ENCODE measurements at regions not wholly inside any gene's neighbourhood (a gene's known extent, or its start where the extent isn't known, plus 50 kb on each side); places are given as distances from the start of the nearest gene placed in this dataset.

GRCh38 chr5:38607396-38607795, 51.0 kb upstream of the LIFR start:
- H3K36me3 ChIP-seq (ENCODE audit: insufficient read depth, low read length): no peaks in the 10 kb centered on the region
- H3K27ac Mint-ChIP-seq: no peak overlapping the region
- H3K4me3 ChIP-seq (ENCODE audit: low read length): no peak overlapping the region
- no peak overlapping the region for H3K27ac ChIP-seq (ENCODE audit: low read depth, low read length)
- ChIA-PET POLR2A (no interaction called here), CTCF (no interaction called here)
- H3K4me1 ChIP-seq (ENCODE audit: insufficient read depth, low read length): no peaks in the 10 kb centered on the region
- H3K27me3 Mint-ChIP-seq: peaks cover 7 to 16% of the 10 kb centered on the region in 2 donors
- H3K9me3 ChIP-seq (ENCODE audit: low read length): no peaks in the 10 kb centered on the region
- no peaks in the 10 kb centered on the region for H3K36me3 Mint-ChIP-seq
- no peak overlapping the region for H3K4me3 Mint-ChIP-seq
- H3K27me3 ChIP-seq (ENCODE audit: insufficient read depth, low read length, poor library complexity, severe bottlenecking): no peaks in the 10 kb centered on the region
- H3K9me3 Mint-ChIP-seq: no peaks in the 10 kb centered on the region
- DNase-seq: no peak
- no peaks in the 10 kb centered on the region for H3K4me1 Mint-ChIP-seq

- H3K9me3 ChIP-seq (ENCODE audit: low read length): no peaks in the 10 kb centered on the region
- H3K4me3 ChIP-seq (ENCODE audit: low read length): no peak overlapping the region
- H3K27me3 ChIP-seq (ENCODE audit: insufficient read depth, low read length, poor library complexity, severe bottlenecking): no peaks in the 10 kb centered on the region
- Mint-ChIP-seq H3K27ac (no peak overlapping the region), H3K27me3 (peaks cover 8 to 16% of the 10 kb centered on the region in 2 donors), H3K9me3 (no peaks in the 10 kb centered on the region), H3K4me1 (no peaks in the 10 kb centered on the region), H3K36me3 (no peaks in the 10 kb centered on the region), H3K4me3 (no peak overlapping the region)
- H3K27ac ChIP-seq (ENCODE audit: low read depth, low read length): no peak overlapping the region
- H3K36me3 ChIP-seq (ENCODE audit: insufficient read depth, low read length): no peaks in the 10 kb centered on the region
- no peaks in the 10 kb centered on the region for H3K4me1 ChIP-seq (ENCODE audit: insufficient read depth, low read length)
- CTCF ChIA-PET: no interaction called here
- no peak for DNase-seq
- POLR2A ChIA-PET: no interaction called here
These were observed 51.6 kb upstream of the LIFR start for GRCh38 chr5:38607930-38608564.

DNA sequence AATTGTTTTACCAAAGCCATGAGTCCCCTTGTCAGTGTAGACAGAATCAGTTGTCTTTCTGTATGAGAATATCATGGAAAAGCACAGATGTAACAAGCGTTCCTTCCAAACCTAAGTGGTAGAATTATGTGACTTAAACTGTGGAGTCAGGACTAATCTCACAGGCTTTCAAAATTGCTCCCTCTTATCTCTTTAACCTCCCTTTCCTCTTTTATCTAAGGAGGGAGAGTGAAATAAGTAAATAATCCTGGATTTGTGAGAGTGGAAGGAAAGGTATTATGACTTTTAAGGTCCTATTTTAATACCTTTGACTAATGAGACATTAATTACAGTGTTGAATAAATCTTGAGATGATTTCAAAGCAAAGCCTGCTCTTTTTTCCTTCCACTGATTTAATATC, 52.4 kb upstream of the LIFR start:
- Mint-ChIP-seq H3K27ac (no peak overlapping the region), H3K4me3 (no peak overlapping the region), H3K36me3 (no peaks in the 10 kb centered on the region), H3K9me3 (no peaks in the 10 kb centered on the region), H3K27me3 (peaks cover 7 to 19% of the 10 kb centered on the region in 2 donors), H3K4me1 (no peaks in the 10 kb centered on the region)
- H3K27ac ChIP-seq (ENCODE audit: low read depth, low read length): no peak overlapping the region
- no peak for DNase-seq
- ChIA-PET POLR2A (no interaction called here), CTCF (no interaction called here)
- H3K9me3 ChIP-seq (ENCODE audit: low read length): no peaks in the 10 kb centered on the region
- no peaks in the 10 kb centered on the region for H3K4me1 ChIP-seq (ENCODE audit: insufficient read depth, low read length)
- H3K27me3 ChIP-seq (ENCODE audit: insufficient read depth, low read length, poor library complexity, severe bottlenecking): no peaks in the 10 kb centered on the region
- no peak overlapping the region for H3K4me3 ChIP-seq (ENCODE audit: low read length)
- H3K36me3 ChIP-seq (ENCODE audit: insufficient read depth, low read length): no peaks in the 10 kb centered on the region

- ChIA-PET CTCF (no interaction called here), POLR2A (no interaction called here)
These were observed 56.4 kb upstream of the LIFR start for GRCh38 chr5:38612851-38613250.

DNA sequence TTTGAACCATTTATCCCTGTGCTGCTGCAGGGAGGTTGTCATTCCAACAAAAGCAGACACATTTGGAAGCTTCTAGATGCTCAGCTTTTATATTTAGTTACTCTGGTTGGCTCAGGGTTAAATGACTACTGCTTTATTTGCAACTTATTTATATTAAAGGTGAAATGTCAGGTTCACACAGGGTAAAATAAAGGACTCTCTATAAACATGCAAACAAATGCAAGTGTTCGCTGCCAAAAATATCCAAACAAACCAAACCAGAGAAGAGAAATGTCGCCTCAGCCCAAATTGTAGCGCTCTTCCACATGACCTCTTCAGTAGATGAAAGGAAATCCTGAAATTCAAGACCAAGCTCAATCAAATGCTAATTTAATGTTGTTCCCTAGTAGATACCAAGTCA, 57.0 kb upstream of the LIFR start:
- no peaks in the 10 kb centered on the region for H3K27me3 ChIP-seq (ENCODE audit: insufficient read depth, low read length, poor library complexity, severe bottlenecking)
- Mint-ChIP-seq H3K4me1 (no peaks in the 10 kb centered on the region), H3K9me3 (peaks cover 8 to 14% (median 12%) of the 10 kb centered on the region in 5 donors), H3K4me3 (no peak overlapping the region), H3K27ac (no peak overlapping the region), H3K27me3 (peaks cover 2 to 12% of the 10 kb centered on the region in 2 donors), H3K36me3 (no peaks in the 10 kb centered on the region)
- no peak overlapping the region for H3K4me3 ChIP-seq (ENCODE audit: low read length)
- ChIA-PET CTCF (no interaction called here), POLR2A (no interaction called here)
- no peak overlapping the region for H3K27ac ChIP-seq (ENCODE audit: low read depth, low read length)
- DNase-seq: no peak
- no peaks in the 10 kb centered on the region for H3K4me1 ChIP-seq (ENCODE audit: insufficient read depth, low read length)
- no peaks in the 10 kb centered on the region for H3K9me3 ChIP-seq (ENCODE audit: low read length)
- no peaks in the 10 kb centered on the region for H3K36me3 ChIP-seq (ENCODE audit: insufficient read depth, low read length)

More at GRCh38 chr5:38612851-38613250, 56.4 kb upstream of the LIFR start:
- no peak for DNase-seq
- H3K27me3 ChIP-seq (ENCODE audit: insufficient read depth, low read length, poor library complexity, severe bottlenecking): no peaks in the 10 kb centered on the region
- Mint-ChIP-seq H3K4me3 (no peak overlapping the region), H3K9me3 (peaks cover 1 to 7% (median 5%) of the 10 kb centered on the region in 5 donors), H3K36me3 (no peaks in the 10 kb centered on the region), H3K27ac (no peak overlapping the region), H3K27me3 (peaks cover 2 to 12% of the 10 kb centered on the region in 2 donors), H3K4me1 (no peaks in the 10 kb centered on the region)
- H3K27ac ChIP-seq (ENCODE audit: low read depth, low read length): no peak overlapping the region
- H3K9me3 ChIP-seq (ENCODE audit: low read length): no peaks in the 10 kb centered on the region
- no peak overlapping the region for H3K4me3 ChIP-seq (ENCODE audit: low read length)
- H3K36me3 ChIP-seq (ENCODE audit: insufficient read depth, low read length): no peaks in the 10 kb centered on the region
- no peaks in the 10 kb centered on the region for H3K4me1 ChIP-seq (ENCODE audit: insufficient read depth, low read length)

GRCh38 chr5:38613992-38614836, 57.8 kb upstream of the LIFR start:
- H3K4me3 ChIP-seq (ENCODE audit: low read length): no peak overlapping the region
- no peak overlapping the region for H3K27ac Mint-ChIP-seq
- no peaks in the 10 kb centered on the region for H3K4me1 ChIP-seq (ENCODE audit: insufficient read depth, low read length)
- H3K36me3 Mint-ChIP-seq: no peaks in the 10 kb centered on the region
- H3K36me3 ChIP-seq (ENCODE audit: insufficient read depth, low read length): no peaks in the 10 kb centered on the region
- no peak overlapping the region for H3K4me3 Mint-ChIP-seq
- DNase-seq: no peak
- peaks cover 14 to 20% (median 15%) of the 10 kb centered on the region in 5 donors for H3K9me3 Mint-ChIP-seq
- H3K27me3 ChIP-seq (ENCODE audit: insufficient read depth, low read length, poor library complexity, severe bottlenecking): no peaks in the 10 kb centered on the region
- no peaks in the 10 kb centered on the region for H3K9me3 ChIP-seq (ENCODE audit: low read length)
- no peaks in the 10 kb centered on the region for H3K4me1 Mint-ChIP-seq
- ChIA-PET CTCF (no interaction called here), POLR2A (no interaction called here)
- no peak overlapping the region for H3K27ac ChIP-seq (ENCODE audit: low read depth, low read length)
- H3K27me3 Mint-ChIP-seq: peaks cover 2 to 11% of the 10 kb centered on the region in 2 donors

GRCh38 chr5:38615042-38615441, 58.6 kb upstream of the LIFR start:
- Histone ChIP-seq H3K36me3 (ENCODE audit: insufficient read depth, low read length) (no peaks in the 10 kb centered on the region), H3K27ac (ENCODE audit: low read depth, low read length) (no peak overlapping the region), H3K27me3 (ENCODE audit: insufficient read depth, low read length, poor library complexity, severe bottlenecking) (no peaks in the 10 kb centered on the region), H3K4me1 (ENCODE audit: insufficient read depth, low read length) (no peaks in the 10 kb centered on the region), H3K4me3 (ENCODE audit: low read length) (no peak overlapping the region), H3K9me3 (ENCODE audit: low read length) (no peaks in the 10 kb centered on the region)
- POLR2A ChIA-PET: no interaction called here
- DNase-seq: no peak
- CTCF ChIA-PET: no interaction called here
- peaks cover 14 to 21% (median 19%) of the 10 kb centered on the region in 5 donors for H3K9me3 Mint-ChIP-seq
- no peaks in the 10 kb centered on the region for H3K4me1 Mint-ChIP-seq
- H3K27ac Mint-ChIP-seq: no peak overlapping the region
- no peak overlapping the region for H3K4me3 Mint-ChIP-seq
- peaks cover 2 to 7% of the 10 kb centered on the region in 2 donors for H3K27me3 Mint-ChIP-seq
- no peaks in the 10 kb centered on the region for H3K36me3 Mint-ChIP-seq

GRCh38 chr5:38615981-38616451, 59.6 kb upstream of the LIFR start:
- Histone ChIP-seq H3K36me3 (ENCODE audit: insufficient read depth, low read length) (no peaks in the 10 kb centered on the region), H3K27ac (ENCODE audit: low read depth, low read length) (no peak overlapping the region), H3K4me3 (ENCODE audit: low read length) (no peak overlapping the region), H3K9me3 (ENCODE audit: low read length) (no peaks in the 10 kb centered on the region), H3K27me3 (ENCODE audit: insufficient read depth, low read length, poor library complexity, severe bottlenecking) (no peaks in the 10 kb centered on the region), H3K4me1 (ENCODE audit: insufficient read depth, low read length) (no peaks in the 10 kb centered on the region)
- Mint-ChIP-seq H3K9me3 (peaks cover 14 to 27% (median 25%) of the 10 kb centered on the region in 5 donors), H3K36me3 (no peaks in the 10 kb centered on the region), H3K27ac (no peak overlapping the region), H3K27me3 (peaks cover 2 to 6% of the 10 kb centered on the region in 2 donors), H3K4me1 (no peaks in the 10 kb centered on the region), H3K4me3 (no peak overlapping the region)
- POLR2A ChIA-PET: no interaction called here
- CTCF ChIA-PET: no interaction called here
- no peak for DNase-seq
